ENCODE measurements at regions not wholly inside any gene's neighbourhood (a gene's known extent, or its start where the extent isn't known, plus 50 kb on each side); places are given as distances from the start of the nearest gene placed in this dataset.
"Not testable (repeated sequence)": the region's sequence is repeated elsewhere in the genome, so short reads cannot be mapped to it uniquely, and the experiment has no call there.

DNA sequence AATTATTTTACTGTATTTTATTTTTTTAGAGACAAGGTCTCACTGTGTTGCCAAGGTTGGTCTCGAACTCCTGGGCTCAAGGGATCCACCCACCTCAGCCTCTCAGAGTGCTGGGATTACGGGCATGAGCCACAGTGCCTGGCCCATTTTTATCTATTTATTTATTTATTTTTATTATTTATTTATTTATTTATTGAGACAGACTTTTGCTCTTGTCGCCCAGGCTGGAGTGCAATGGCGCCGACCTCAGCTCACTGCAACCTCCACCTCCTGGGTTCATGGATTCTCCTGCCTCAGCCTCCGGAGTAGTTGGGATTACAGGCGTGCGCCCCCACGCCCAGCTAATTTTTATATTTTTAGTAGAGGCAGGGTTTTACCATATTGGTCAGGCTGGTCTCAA lies 52.0 kb upstream of the TFRC start:
- TF ChIP-seq POLR2A (IDR thresholded peaks at IDR 0.05) = not testable (repeated sequence)
- TF ChIP-seq, protein P1, sequence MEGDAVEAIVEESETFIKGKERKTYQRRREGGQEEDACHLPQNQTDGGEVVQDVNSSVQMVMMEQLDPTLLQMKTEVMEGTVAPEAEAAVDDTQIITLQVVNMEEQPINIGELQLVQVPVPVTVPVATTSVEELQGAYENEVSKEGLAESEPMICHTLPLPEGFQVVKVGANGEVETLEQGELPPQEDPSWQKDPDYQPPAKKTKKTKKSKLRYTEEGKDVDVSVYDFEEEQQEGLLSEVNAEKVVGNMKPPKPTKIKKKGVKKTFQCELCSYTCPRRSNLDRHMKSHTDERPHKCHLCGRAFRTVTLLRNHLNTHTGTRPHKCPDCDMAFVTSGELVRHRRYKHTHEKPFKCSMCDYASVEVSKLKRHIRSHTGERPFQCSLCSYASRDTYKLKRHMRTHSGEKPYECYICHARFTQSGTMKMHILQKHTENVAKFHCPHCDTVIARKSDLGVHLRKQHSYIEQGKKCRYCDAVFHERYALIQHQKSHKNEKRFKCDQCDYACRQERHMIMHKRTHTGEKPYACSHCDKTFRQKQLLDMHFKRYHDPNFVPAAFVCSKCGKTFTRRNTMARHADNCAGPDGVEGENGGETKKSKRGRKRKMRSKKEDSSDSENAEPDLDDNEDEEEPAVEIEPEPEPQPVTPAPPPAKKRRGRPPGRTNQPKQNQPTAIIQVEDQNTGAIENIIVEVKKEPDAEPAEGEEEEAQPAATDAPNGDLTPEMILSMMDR (IDR thresholded peaks at IDR 0.05) = not testable (repeated sequence)
